OCI-LY1 (cell line): ENCODE measurements at regions not wholly inside any gene's neighbourhood (a gene's known extent, or its start where the extent isn't known, plus 50 kb on each side); places are given as distances from the start of the nearest gene placed in this dataset.

Experiments used
- CTCF ChIP-seq: fragments of 200-600 bp; sonication (generic), shearing (Covaris generic); IDR thresholded peaks from 2 replicates; pipeline ENCODE4 v1.5.1; 2017; ENCODE audit warnings: mild to moderate bottlenecking, antibody characterized with exemption, low read length, moderate library complexity, mixed read lengths
- EZH2 ChIP-seq: fragments of 200-600 bp; sonication (generic), shearing (Covaris generic); IDR thresholded peaks from 2 replicates; pipeline ENCODE4 v1.8.0; 2017; ENCODE audit warnings: borderline replicate concordance, mixed run types, mild to moderate bottlenecking, antibody characterized with exemption, low read length, moderate library complexity, mixed read lengths

GRCh38 chr2:207318181-207318628 is 152.5 kb upstream of the KLF7 start:
- TF ChIP-seq CTCF (no peak), EZH2 (no peak)
